ENCODE measurements at regions not wholly inside any gene's neighbourhood (a gene's known extent, or its start where the extent isn't known, plus 50 kb on each side); places are given as distances from the start of the nearest gene placed in this dataset.
"Not testable (repeated sequence)": the region's sequence is repeated elsewhere in the genome, so short reads cannot be mapped to it uniquely, and the experiment has no call there.

DNA sequence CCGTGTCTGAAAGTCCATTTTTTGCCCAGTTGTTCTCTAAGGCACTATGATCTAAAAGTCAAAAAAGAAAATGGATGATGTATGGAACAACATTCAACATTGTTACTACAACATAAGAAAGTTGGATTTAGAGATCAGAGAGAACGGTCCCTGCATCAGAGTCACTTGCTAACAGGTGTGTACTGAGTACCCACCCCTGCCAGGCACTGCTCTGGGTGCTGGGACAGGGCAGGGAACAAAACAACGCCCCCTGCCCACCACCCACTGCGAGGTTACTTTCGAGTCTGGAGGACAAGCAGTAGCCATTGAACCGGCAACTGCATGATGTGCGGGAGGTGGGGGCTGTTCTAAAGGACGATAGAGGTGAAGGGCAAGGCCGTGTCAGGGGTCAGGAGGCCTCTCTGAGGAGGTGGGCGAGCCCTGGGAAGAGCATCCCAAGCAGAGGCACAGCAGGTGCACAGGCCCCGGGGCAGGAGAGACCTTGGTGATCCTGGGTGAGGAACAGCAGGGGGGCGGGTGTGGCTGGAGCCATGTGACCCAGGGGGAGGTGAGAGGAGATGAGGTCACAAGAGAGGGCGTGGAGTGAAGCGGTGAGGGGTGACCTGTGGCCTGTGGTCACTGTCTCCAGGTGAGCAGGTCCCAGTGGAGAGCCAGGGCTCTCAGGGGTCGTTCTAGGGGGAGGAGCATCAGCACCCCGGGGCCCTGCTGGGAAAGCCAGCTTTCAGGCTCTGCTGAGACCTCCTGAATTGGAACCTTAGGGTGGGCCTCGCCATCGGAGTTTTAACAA lies 197.5 kb upstream of the SULF2 start:
- DNase-seq (ENCODE audit: low spot score) = no peak

- DNase-seq (ENCODE audit: low spot score) = no peak
Measured at GRCh38 chr20:47981222-47981621, 195.9 kb upstream of the SULF2 start.

- DNase-seq (ENCODE audit: low spot score) = no peak
Measured at GRCh38 chr20:47980336-47981177, 195.3 kb upstream of the SULF2 start.

DNA sequence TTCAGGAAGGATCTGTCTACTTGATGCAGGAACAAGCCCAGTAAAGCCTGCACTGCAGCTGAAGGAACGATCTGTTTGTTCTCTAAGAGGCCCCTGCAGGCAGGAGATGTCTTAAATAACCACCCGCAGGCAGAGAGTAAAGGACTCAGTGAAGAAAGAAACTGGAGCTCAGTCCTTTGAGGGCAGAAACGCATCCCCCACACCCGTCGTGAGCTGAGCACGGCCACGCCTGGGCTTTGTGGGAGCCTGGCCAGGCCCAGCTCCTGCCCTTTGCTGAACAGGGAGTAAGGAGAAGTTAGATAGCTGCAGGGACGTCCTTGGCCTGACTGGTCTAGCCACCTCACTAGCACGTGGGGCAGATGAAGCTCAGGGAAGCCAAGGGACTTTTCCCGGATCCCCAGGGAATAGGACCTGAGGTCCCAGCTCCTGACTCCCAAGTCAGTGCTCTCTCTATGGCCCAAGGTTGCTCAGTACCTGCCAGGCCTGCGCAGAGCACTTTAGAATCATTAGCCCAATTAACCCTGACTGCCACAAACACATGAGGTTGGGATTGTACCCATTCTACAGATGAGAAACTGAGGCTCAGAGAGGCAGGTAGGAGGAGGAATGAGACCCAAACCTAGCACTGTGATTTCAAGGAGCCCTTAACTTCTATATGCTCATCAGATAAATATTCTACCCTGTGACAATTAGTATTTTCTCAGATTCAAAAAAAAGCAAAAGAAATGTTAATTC lies 194.2 kb upstream of the SULF2 start:
- DNase-seq (ENCODE audit: low spot score) = not testable (repeated sequence)

GRCh38 chr20:47978428-47979120 lies 193.3 kb upstream of the SULF2 start:
- DNase-seq (ENCODE audit: low spot score) = not testable (repeated sequence)

DNA sequence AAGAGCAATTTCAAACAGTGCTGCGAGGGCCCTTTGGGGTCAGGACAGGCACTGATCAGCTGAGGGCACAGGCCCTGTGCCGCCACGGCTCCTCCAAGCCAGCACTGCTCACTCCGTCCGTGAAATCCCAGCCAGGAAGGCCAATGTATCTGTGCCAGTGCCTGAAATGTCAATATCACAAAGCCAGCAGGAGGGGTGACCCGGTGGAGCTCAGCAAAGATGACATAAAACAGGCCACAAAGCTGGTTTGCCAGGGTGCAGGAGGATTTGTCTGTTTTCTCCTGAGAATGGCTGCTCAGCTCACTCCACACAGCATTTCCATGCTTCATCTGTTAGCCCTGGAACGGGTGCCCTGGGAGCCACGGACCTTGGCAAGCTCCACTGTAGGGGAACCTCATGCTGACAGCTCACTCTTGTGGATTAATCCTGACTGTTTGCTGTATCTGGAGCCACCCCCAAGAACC lies 192.5 kb upstream of the SULF2 start:
- DNase-seq (ENCODE audit: low spot score) = not testable (repeated sequence)

GRCh38 chr20:47977017-47977788 lies 191.9 kb upstream of the SULF2 start:
- not testable (repeated sequence) for DNase-seq (ENCODE audit: low spot score)

DNA sequence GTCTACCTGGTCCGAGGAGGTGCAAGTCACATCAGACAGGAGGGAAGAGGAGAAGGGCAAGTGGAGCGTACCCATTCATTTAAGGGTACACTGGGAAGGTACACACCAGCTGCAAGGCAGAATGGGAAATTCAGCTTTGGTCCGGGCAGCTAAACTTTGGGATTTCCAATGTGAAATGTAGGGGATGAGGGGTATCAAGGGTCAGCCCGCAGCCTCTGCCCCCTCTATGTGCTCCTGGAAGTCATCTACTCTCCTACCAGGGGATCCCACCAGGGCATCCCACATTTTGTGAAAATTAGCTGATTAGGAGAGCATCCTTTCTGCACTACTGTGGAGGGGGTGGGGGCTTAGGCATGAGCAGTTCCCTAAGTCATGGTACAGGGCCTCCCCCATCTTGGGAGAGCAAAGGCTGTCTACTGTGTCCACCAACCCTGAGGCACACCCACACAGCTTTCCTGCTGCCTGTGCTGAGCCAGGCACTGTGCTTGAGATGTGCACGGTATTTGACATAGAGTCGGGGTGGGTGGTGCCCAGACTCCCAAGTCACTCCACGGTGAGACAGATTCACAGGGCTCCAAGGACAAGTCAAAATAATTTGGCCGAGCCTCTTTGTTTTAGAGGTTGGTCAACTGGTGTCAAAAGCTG lies 189.1 kb upstream of the SULF2 start:
- no peak for DNase-seq (ENCODE audit: low spot score)

- no peak for DNase-seq (ENCODE audit: low spot score)
Measured at GRCh38 chr20:47973519-47974233, 188.4 kb upstream of the SULF2 start.

DNA sequence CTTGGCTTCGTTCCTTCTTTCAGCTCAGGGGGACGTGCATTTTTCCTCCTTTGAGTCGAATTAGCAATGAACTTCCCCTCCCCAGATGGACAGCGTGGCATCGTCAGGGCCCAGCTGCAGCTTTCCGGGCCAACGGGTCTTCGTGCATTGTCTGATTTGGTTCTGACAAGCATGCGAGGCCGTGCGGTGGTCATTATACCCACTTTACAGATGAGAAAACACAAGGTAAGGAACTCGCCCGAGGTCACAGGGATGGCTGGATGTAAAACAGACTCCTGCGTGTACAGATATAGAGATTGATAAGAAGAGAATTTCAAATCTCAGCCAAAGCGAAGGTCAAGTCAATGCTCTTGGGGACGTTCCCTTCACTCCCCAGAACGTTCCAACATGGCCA lies 187.6 kb upstream of the SULF2 start:
- no peak for DNase-seq (ENCODE audit: low spot score)

- DNase-seq (ENCODE audit: low spot score) = not testable (repeated sequence)
Measured at GRCh38 chr20:47972297-47972915, 187.1 kb upstream of the SULF2 start.

DNA sequence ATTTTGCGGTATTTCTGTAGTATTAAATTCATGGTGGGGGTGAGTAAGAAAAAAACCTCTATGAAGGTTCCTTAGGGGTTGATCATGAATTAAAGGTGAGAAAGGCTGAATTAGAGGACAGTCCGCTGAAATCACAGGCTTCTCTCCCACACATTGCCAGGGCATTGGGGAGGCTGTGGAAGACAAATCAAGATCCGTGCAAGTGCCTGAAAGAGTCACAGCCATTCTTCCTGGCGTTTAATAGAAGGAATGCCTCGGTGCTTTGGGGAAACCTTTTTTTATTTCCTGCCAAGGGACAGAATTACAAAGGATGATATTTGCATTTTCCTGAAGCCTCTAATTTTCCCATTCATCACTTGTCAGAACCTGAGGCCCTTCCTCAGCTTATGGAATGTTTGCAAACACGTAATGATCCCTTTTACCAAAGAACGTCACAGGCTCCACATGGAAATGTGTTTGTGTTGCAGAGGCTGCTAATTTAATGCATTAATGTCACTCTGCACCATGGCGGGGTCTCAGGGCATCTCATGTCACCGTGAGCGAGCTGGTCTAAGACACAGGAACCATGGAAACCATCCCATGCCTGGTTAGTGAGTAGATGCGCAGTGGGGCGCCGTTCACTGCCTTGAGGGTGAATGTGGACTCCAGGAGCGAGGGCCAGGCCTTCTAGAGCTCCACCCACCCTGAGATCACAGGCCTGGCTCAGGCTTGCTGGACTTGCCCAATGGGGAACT lies 185.9 kb upstream of the SULF2 start:
- DNase-seq (ENCODE audit: low spot score) = no peak

DNA sequence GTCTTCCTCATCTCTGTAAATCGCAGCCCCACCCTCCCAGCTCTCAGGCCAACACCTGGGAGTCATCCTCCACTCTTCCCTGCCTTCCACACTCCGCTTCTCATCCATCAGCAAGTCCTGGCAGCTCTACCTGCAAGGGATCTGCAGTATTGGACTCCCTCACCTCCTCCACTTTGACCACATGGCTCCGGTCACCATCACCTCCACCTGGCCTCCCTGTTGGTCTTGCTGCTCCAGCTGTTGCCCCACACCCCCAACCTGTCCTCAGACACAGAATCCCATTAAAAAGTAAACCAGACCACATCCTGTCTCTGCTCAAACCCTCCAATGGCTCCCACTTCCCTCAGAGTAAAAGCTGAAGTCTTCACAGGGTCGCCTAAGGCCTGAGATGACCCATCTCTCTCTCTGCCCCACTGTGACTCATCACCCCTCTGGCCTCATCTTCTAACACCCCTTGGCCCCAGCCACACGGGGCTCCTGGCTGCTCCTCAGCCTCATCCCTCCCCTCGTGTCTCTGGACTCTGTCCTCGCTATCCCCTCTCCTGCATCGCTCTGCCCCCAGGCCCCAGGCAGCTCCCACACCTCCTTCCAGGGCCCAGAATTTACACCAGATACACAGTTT lies 185.1 kb upstream of the SULF2 start:
- DNase-seq (ENCODE audit: low spot score) = no peak

GRCh38 chr20:47969426-47969825 lies 184.1 kb upstream of the SULF2 start:
- DNase-seq (ENCODE audit: low spot score) = no peak

GRCh38 chr20:47968541-47969310 lies 183.4 kb upstream of the SULF2 start:
- no peak for DNase-seq (ENCODE audit: low spot score)

GRCh38 chr20:47964149-47964548 lies 178.9 kb upstream of the SULF2 start:
- no peak for DNase-seq (ENCODE audit: low spot score)

- no peak for DNase-seq (ENCODE audit: low spot score)
Measured at GRCh38 chr20:47963022-47963421, 177.7 kb upstream of the SULF2 start.

All from NAMALWA (cell line).